ENCODE measurements at regions not wholly inside any gene's neighbourhood (a gene's known extent, or its start where the extent isn't known, plus 50 kb on each side); places are given as distances from the start of the nearest gene placed in this dataset.

DNA sequence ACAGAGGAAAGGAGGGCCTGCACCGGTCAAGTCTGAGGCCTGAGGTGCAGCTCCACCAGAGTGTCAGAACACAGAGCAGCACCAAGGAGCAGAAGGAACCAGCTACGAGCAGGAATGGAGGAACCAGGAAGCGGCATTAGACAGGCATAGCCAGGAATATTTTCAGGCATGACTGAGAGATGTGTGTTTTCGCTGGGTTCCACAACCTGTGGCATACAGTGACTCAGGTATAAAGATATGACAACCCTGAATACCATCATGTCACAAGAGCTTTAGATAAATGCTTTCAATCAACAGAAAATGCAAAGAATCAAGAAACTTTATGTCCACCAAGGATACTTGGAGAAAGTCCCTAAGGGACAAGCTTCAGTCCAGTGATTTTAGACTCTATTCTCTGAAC, 189.3 kb upstream of the NRIP1 start:
- no peak for TF ChIP-seq ZC3H10 (CRISPR knock-in tag; IDR thresholded peaks at IDR 0.05)
- no peak for TF ChIP-seq ZNF8 (CRISPR knock-in tag; IDR thresholded peaks at IDR 0.05)
- TF ChIP-seq PPARA (CRISPR knock-in tag; IDR thresholded peaks at IDR 0.05; ENCODE audit: borderline replicate concordance) = no peak
- no peak for TF ChIP-seq TOX (CRISPR knock-in tag; IDR thresholded peaks at IDR 0.05; ENCODE audit: borderline replicate concordance)
- TF ChIP-seq, protein P1, sequence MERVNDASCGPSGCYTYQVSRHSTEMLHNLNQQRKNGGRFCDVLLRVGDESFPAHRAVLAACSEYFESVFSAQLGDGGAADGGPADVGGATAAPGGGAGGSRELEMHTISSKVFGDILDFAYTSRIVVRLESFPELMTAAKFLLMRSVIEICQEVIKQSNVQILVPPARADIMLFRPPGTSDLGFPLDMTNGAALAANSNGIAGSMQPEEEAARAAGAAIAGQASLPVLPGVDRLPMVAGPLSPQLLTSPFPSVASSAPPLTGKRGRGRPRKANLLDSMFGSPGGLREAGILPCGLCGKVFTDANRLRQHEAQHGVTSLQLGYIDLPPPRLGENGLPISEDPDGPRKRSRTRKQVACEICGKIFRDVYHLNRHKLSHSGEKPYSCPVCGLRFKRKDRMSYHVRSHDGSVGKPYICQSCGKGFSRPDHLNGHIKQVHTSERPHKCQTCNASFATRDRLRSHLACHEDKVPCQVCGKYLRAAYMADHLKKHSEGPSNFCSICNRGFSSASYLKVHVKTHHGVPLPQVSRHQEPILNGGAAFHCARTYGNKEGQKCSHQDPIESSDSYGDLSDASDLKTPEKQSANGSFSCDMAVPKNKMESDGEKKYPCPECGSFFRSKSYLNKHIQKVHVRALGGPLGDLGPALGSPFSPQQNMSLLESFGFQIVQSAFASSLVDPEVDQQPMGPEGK (CRISPR knock-in tag; IDR thresholded peaks at IDR 0.05; ENCODE audit: borderline replicate concordance) = no peak
- TF ChIP-seq ISL1 (CRISPR knock-in tag; IDR thresholded peaks at IDR 0.05) = no peak
- TF ChIP-seq ZFP3 (CRISPR knock-in tag; IDR thresholded peaks at IDR 0.05) = no peak
- TF ChIP-seq ZNF565 (CRISPR knock-in tag; conservative IDR thresholded peaks at IDR 0.05; ENCODE audit: low read depth) = no peak
- TF ChIP-seq BACH2 (CRISPR knock-in tag; IDR thresholded peaks at IDR 0.05; ENCODE audit: borderline replicate concordance) = no peak
- no peak for TF ChIP-seq ESRRG (CRISPR knock-in tag; IDR thresholded peaks at IDR 0.05)
- TF ChIP-seq OSR1 (CRISPR knock-in tag; IDR thresholded peaks at IDR 0.05) = no peak
- no peak for TF ChIP-seq SNAI2 (CRISPR knock-in tag; IDR thresholded peaks at IDR 0.05)
- no peak for TF ChIP-seq ARNTL (CRISPR knock-in tag; IDR thresholded peaks at IDR 0.05; ENCODE audit: borderline replicate concordance, low read depth)
- no peak for TF ChIP-seq ZNF70 (CRISPR knock-in tag; IDR thresholded peaks at IDR 0.05)
- TF ChIP-seq, protein P2, sequence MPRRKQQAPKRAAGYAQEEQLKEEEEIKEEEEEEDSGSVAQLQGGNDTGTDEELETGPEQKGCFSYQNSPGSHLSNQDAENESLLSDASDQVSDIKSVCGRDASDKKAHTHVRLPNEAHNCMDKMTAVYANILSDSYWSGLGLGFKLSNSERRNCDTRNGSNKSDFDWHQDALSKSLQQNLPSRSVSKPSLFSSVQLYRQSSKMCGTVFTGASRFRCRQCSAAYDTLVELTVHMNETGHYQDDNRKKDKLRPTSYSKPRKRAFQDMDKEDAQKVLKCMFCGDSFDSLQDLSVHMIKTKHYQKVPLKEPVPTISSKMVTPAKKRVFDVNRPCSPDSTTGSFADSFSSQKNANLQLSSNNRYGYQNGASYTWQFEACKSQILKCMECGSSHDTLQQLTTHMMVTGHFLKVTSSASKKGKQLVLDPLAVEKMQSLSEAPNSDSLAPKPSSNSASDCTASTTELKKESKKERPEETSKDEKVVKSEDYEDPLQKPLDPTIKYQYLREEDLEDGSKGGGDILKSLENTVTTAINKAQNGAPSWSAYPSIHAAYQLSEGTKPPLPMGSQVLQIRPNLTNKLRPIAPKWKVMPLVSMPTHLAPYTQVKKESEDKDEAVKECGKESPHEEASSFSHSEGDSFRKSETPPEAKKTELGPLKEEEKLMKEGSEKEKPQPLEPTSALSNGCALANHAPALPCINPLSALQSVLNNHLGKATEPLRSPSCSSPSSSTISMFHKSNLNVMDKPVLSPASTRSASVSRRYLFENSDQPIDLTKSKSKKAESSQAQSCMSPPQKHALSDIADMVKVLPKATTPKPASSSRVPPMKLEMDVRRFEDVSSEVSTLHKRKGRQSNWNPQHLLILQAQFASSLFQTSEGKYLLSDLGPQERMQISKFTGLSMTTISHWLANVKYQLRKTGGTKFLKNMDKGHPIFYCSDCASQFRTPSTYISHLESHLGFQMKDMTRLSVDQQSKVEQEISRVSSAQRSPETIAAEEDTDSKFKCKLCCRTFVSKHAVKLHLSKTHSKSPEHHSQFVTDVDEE (CRISPR knock-in tag; IDR thresholded peaks at IDR 0.05) = no peak
- TF ChIP-seq TCF4 (CRISPR knock-in tag; IDR thresholded peaks at IDR 0.05; ENCODE audit: borderline replicate concordance) = no peak
- TF ChIP-seq RARB (CRISPR knock-in tag; IDR thresholded peaks at IDR 0.05) = no peak
- TF ChIP-seq, protein P3, sequence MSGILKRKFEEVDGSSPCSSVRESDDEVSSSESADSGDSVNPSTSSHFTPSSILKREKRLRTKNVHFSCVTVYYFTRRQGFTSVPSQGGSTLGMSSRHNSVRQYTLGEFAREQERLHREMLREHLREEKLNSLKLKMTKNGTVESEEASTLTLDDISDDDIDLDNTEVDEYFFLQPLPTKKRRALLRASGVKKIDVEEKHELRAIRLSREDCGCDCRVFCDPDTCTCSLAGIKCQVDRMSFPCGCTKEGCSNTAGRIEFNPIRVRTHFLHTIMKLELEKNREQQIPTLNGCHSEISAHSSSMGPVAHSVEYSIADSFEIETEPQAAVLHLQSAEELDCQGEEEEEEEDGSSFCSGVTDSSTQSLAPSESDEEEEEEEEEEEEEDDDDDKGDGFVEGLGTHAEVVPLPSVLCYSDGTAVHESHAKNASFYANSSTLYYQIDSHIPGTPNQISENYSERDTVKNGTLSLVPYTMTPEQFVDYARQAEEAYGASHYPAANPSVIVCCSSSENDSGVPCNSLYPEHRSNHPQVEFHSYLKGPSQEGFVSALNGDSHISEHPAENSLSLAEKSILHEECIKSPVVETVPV (CRISPR knock-in tag; IDR thresholded peaks at IDR 0.05) = no peak
- TF ChIP-seq ZFP30 (CRISPR knock-in tag; IDR thresholded peaks at IDR 0.05) = no peak
- TF ChIP-seq, protein P4, sequence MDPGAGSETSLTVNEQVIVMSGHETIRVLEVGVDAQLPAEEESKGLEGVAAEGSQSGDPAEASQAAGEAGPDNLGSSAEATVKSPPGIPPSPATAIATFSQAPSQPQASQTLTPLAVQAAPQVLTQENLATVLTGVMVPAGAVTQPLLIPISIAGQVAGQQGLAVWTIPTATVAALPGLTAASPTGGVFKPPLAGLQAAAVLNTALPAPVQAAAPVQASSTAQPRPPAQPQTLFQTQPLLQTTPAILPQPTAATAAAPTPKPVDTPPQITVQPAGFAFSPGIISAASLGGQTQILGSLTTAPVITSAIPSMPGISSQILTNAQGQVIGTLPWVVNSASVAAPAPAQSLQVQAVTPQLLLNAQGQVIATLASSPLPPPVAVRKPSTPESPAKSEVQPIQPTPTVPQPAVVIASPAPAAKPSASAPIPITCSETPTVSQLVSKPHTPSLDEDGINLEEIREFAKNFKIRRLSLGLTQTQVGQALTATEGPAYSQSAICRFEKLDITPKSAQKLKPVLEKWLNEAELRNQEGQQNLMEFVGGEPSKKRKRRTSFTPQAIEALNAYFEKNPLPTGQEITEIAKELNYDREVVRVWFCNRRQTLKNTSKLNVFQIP (CRISPR knock-in tag; IDR thresholded peaks at IDR 0.05; ENCODE audit: borderline replicate concordance, low read depth) = no peak
- ATAC-seq = no peak

DNA sequence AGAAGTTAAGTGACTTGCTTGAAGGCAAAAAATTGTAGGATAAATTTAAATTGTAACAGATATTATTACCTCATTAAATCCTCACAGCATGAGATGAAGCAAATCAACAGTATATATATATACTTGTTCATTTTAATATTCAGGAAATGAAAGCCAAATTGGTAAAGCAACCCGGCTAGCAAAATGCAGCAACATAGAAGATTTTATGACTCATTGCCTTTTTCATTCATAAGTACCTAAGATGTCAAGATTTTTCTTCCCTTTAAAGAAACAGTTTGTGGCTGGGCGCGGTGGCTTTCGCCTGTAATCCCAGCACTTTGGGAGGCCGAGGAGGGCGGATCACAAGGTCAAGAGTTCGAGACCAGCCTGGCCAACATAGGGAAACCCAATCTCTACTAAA, 190.5 kb upstream of the NRIP1 start:
- TF ChIP-seq RARB (CRISPR knock-in tag; IDR thresholded peaks at IDR 0.05) (no peak), GLIS3 (CRISPR knock-in tag; IDR thresholded peaks at IDR 0.05) (no peak), PPARA (CRISPR knock-in tag; IDR thresholded peaks at IDR 0.05; ENCODE audit: borderline replicate concordance) (no peak), ARNTL (CRISPR knock-in tag; IDR thresholded peaks at IDR 0.05; ENCODE audit: borderline replicate concordance, low read depth) (no peak), TOX (CRISPR knock-in tag; IDR thresholded peaks at IDR 0.05; ENCODE audit: borderline replicate concordance) (no peak), BACH2 (CRISPR knock-in tag; IDR thresholded peaks at IDR 0.05; ENCODE audit: borderline replicate concordance) (no peak)
- no peak for ATAC-seq

DNA sequence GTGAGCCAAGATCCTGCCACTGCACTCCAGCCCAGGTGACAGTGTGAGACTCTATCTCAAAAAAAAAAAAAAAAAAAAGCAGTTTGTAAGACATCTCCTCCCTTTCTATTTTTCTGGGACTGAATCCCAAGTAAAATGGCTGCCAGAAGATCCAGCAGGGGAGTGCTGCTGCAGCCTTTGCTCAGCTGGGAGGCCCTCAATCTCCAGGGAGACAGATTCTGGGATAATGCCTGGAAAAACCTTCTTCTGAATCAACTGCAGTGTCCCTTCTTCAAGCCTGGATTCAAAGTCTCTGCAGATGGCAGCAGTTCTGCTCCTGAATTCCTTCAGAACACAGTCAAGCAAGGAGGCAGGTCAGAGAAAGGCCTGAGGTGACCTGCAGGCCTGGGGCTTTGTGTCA, 191.0 kb upstream of the NRIP1 start:
- TF ChIP-seq ZNF70 (CRISPR knock-in tag; IDR thresholded peaks at IDR 0.05) = no peak
- TF ChIP-seq, protein P5, sequence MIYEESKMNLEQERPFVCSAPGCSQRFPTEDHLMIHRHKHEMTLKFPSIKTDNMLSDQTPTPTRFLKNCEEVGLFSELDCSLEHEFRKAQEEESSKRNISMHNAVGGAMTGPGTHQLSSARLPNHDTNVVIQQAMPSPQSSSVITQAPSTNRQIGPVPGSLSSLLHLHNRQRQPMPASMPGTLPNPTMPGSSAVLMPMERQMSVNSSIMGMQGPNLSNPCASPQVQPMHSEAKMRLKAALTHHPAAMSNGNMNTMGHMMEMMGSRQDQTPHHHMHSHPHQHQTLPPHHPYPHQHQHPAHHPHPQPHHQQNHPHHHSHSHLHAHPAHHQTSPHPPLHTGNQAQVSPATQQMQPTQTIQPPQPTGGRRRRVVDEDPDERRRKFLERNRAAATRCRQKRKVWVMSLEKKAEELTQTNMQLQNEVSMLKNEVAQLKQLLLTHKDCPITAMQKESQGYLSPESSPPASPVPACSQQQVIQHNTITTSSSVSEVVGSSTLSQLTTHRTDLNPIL (CRISPR knock-in tag; IDR thresholded peaks at IDR 0.05; ENCODE audit: low read depth) = no peak
- no peak for TF ChIP-seq ZC3H10 (CRISPR knock-in tag; IDR thresholded peaks at IDR 0.05)
- no peak for TF ChIP-seq BACH2 (CRISPR knock-in tag; IDR thresholded peaks at IDR 0.05; ENCODE audit: borderline replicate concordance)
- TF ChIP-seq, protein P2 (CRISPR knock-in tag; IDR thresholded peaks at IDR 0.05) = no peak
- TF ChIP-seq ZFP3 (CRISPR knock-in tag; IDR thresholded peaks at IDR 0.05) = no peak
- TF ChIP-seq OSR1 (CRISPR knock-in tag; IDR thresholded peaks at IDR 0.05) = no peak
- no peak for TF ChIP-seq TCF4 (CRISPR knock-in tag; IDR thresholded peaks at IDR 0.05; ENCODE audit: borderline replicate concordance)
- no peak for ATAC-seq

Data from SK-N-SH treated with all-trans-retinoic acid at 6 μM for 48 hours (cell line).